NCI-H82 treated with DMSO at 0.1 percent for 48 hours (cell line): ENCODE measurements at regions not wholly inside any gene's neighbourhood (a gene's known extent, or its start where the extent isn't known, plus 50 kb on each side); places are given as distances from the start of the nearest gene placed in this dataset.
"Not testable (repeated sequence)": the region's sequence is repeated elsewhere in the genome, so short reads cannot be mapped to it uniquely, and the experiment has no call there.

ENCODE experiments used
- DNase-seq: peaks from one replicate; lab custom pipeline; 2025; ENCODE audit not compliant: unreplicated experiment; lab: John Stamatoyannopoulos, UW

- no peak for DNase-seq
These were observed 532.5 kb upstream of the IZUMO3 start for GRCh38 chr9:25078202-25078601.

DNA sequence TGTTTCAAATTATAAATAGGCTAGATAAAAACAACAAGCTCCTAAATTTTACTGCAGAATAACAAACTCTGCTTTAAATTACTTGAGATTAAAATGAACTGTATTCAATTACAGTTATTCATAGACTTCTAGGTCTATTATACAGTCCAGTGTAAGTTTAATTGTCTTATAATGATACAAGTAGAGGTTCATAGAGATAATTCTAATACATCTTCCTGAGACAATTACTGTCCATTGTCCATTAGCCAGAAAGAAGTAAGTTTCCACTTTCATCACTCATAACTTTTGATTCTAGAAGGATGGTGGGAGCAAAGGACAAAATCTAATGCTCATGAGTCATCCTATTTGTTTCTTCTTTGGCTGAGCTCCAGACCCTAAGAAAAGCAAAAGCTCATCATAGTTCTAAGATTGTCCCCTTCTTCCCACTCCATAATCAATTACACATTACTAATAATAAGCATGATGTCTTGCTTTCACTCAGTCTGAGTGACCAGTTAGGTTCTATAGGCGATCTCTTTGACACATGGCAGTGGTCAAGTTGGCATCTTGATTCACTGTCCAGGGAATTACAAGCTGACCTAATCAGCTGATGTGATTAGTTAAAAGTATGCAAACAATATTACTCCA lies 502.5 kb upstream of the IZUMO3 start:
- DNase-seq = no peak

- DNase-seq = not testable (repeated sequence)
These were observed 499.8 kb upstream of the IZUMO3 start for GRCh38 chr9:25045469-25045868.

DNA sequence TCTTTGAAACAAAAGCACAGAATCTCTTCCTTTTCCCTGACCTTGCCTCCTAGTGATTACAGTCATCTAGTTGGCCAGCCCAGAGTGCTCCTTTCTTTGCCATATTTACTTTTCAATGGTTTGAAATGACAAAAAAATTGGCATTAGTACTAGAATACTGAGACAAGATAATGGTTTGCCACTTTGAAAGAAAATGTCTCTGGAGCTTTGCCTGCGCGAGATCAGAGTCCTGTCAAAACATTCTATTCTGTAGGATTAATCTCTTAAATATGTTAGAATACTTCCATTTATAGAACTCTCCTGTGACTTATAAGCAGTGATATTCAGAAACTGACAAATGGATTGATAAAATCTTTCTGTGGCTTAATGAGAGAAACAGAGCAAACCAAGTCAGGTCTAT lies 484.0 kb upstream of the IZUMO3 start:
- no peak for DNase-seq

DNA sequence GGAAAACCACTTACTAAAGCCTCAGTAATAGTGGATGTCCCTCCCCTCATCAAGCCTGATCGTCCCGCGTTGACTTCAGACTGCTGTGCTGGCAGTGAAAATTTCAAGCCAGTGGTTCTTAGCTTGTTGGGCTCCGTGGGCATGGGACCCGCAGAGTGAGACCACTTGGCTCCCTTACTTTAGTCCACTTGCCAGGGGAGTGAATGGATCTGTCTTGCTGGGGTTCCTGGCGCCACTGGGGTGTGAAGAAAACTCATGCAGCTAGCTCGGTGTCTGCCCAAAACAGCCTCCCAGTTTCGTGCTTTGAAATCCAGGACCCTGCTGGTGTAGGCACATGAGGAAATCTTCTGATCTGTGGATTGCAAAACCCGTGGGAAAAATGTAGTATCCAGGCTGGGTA lies 480.0 kb upstream of the IZUMO3 start:
- no peak for DNase-seq

- DNase-seq = no peak
These were observed 479.5 kb upstream of the IZUMO3 start for GRCh38 chr9:25025156-25025555.

DNA sequence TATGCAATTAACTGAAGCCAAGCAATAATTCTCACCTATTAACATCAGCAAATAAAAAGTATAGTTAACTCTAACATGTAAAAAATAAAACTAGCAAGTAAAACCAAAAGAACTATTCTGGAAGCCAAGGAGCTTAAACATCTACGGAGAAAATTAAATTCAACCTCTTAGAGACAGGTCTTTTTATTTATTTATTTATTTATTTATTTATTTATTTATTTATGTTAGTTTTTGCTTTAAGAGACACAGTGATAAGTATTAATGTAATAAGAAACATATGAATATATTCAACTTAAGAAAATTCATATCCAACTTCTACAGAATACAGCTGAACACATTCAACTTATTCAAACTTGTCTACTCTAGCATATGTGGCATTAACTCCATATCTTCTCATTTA lies 472.1 kb upstream of the IZUMO3 start:
- no peak for DNase-seq

DNA sequence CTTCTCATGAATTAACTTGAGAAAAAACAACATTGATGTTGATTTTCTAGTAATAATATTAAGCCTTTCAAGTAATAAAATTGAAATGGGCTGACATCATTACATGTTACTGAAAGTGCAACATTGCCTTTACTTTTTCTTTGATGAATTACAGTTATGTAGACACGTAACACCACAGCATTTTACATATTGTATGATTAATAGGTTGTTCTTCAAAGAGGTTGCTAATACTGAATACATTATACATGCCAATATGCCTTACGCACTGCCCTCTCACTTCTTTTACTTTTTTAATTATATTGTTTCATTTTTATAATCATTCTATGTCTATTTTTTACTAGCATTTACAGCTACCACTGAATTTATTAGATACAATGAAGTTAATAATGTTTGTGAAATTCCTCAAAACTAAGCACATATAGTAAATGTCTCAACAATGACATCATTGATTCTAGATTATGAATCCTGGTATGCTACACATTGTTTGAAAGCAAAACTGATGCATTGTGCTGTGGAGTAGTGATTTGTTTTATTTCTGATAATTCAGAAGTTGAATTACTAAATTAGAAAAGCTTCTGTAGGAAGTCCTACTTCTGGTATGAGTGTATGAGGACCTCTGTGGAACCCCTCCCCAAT lies 464.4 kb upstream of the IZUMO3 start:
- no peak for DNase-seq

GRCh38 chr9:25003686-25004085 lies 458.0 kb upstream of the IZUMO3 start:
- DNase-seq = no peak

GRCh38 chr9:24986331-24986730 lies 440.6 kb upstream of the IZUMO3 start:
- DNase-seq = no peak

DNA sequence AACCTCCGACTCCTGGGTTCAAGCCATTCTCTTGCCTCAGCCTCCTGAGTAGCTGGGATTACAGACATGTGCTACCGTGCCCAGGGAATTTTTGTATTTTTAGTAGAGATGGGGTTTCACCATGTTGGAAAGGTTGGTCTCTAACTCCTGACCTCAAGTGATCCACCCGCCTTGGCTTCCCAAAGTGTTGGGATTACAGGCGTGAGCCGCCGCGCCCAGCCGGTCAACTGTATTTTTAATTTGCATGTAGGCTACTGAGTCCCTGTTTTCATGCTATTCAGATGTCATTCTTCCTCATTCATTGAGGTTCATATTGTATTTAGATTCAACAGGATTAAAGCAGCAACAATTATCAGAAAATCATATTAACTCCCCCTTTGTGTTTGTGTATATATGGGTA lies 425.1 kb upstream of the IZUMO3 start:
- DNase-seq = not testable (repeated sequence)

DNA sequence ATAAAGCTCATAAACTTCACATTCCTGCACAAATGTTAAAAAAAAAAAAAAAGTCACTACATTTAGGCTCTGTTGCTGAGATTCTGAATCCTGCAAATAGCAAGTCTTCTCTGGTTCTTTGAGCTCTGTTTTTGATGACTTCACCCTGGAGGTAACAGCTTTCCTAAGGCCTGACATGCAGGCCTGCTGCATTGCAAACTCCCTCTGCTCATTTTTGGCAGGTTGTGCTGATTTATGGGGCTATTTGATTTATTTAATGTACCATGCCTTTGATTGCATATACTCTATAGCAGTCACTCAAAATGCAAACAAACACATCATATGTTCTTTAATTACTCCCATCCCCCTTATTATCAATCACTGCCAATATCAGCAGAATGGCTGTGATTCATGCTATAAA lies 416.1 kb upstream of the IZUMO3 start:
- DNase-seq = no peak

DNA sequence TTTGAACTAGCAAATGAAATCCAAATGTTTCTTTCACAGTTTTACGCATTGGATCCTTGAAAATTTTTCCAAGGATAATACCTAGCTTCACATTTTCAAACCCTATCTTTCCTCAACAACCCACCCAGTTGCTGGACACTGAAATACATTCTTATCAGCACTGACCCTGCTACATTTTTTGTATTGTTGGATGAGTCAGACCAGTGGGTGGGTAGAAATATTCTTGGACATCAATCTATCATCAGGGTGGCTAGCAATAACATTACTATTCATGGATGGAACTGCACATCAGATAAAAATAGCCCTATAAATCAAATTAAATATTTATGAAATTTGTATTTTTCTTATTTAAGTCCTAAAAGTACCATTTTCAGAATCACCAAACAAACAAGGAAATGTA lies 407.4 kb upstream of the IZUMO3 start:
- no peak for DNase-seq

- peak; percentile 14 for DNase-seq
These were observed 393.6 kb upstream of the IZUMO3 start for GRCh38 chr9:24939109-24939850.

- no peak for DNase-seq
These were observed 390.4 kb upstream of the IZUMO3 start for GRCh38 chr9:24936117-24936516.

- DNase-seq = no peak
These were observed 387.1 kb upstream of the IZUMO3 start for GRCh38 chr9:24932785-24933184.

- no peak for DNase-seq
These were observed 386.2 kb upstream of the IZUMO3 start for GRCh38 chr9:24931894-24932293.

GRCh38 chr9:24912767-24913166 lies 367.1 kb upstream of the IZUMO3 start:
- DNase-seq = no peak

DNA sequence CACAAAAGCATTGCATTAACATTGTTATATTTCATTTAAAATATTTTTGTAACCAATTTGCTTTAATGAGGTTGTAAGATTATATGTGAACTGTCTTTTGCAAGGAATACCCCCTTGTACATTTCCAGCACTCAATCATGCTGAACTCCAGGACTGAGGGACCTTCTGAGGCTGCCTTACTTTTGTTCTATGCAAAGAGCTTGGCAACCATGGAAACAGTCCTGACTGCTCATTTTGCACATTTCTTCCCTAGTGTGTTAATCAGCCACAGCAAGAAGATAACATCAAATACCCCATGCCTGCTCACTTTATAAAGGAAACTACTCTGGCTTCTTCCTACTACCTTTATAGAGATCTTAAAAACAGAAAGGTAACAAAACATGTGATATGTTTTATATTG lies 355.6 kb upstream of the IZUMO3 start:
- DNase-seq = no peak

- DNase-seq = no peak
These were observed 354.5 kb upstream of the IZUMO3 start for GRCh38 chr9:24900179-24900578.

DNA sequence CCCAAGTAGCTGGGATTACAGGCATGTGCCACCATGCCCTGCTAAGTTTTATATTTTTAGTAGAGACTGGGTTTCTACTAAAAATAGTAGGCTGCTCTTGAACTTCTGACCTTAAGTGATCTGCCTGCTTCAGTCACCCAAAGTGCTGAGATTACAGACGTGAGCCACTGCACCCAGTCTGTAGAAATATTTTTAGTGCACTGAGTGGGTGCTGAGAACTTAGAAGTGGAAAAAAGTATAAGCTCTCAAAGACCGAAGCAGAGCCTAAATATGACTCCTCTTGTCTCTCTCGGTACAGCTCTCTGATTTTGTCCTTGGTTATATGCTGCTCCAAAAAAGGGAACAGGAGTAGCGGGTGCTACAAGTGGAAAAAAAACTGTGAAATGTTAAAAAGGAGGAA lies 353.8 kb upstream of the IZUMO3 start:
- no peak for DNase-seq

- DNase-seq = no peak
These were observed 352.1 kb upstream of the IZUMO3 start for GRCh38 chr9:24897826-24898225.
